ENCODE measurements at regions not wholly inside any gene's neighbourhood (a gene's known extent, or its start where the extent isn't known, plus 50 kb on each side); places are given as distances from the start of the nearest gene placed in this dataset.

DNA sequence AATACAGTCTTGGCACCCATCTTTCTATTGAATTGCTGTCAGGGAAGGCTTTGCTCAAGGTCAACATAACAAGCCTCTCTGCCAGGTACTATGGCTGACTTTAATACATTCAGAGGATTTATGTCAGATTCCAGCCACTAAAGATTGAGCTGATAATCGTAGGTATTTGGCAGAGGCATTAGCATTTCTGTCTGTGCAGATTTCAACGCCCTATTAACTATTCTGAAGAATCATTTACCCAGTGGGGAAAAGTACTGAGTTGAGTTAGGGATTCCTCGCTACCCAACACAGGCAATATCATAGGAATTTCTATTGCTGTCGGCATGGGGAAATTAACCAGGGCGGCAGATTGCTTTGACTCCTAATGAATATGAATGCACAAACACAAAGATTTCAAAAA, 233.7 kb upstream of the SPTLC3 start:
- Histone ChIP-seq H3K4me2 (ENCODE audit: control insufficient read depth, extremely low read depth, insufficient read depth, low read depth, low read length) (no peak overlapping the region), H3K27me3 (ENCODE audit: control insufficient read depth, extremely low read depth, insufficient read depth, low read length) (no peaks in the 10 kb centered on the region), H4K20me1 (ENCODE audit: control insufficient read depth, extremely low read depth, insufficient read depth, low read length) (no peaks in the 10 kb centered on the region), H3K79me2 (ENCODE audit: control insufficient read depth, insufficient read depth, low read length) (no peaks in the 10 kb centered on the region), H3K27ac (ENCODE audit: control insufficient read depth, insufficient read depth, low read length) (no peak overlapping the region), H3K4me3 (ENCODE audit: control insufficient read depth in 2 of 3, extremely low read depth in 1 of 3, insufficient read depth in 2 of 3, low read depth in 1 of 3, low read length in 3 of 3) (no peak overlapping the region), H3K4me1 (ENCODE audit: control insufficient read depth, extremely low read depth, insufficient read depth, low read length) (no peaks in the 10 kb centered on the region), H3K9me3 (ENCODE audit: control insufficient read depth, low read depth, low read length) (no peaks in the 10 kb centered on the region), H3K9ac (ENCODE audit: control insufficient read depth, extremely low read depth, insufficient read depth, low read length) (no peak overlapping the region), H2AFZ (ENCODE audit: control insufficient read depth, low read length) (no peak overlapping the region), H3K36me3 (ENCODE audit: control insufficient read depth in 2 of 2, extremely low read depth in 1 of 2, insufficient read depth in 2 of 2, low read length in 2 of 2) (no peaks in the 10 kb centered on the region), H3K9me1 (ENCODE audit: control insufficient read depth, extremely low read depth, insufficient read depth, low read length) (no peaks in the 10 kb centered on the region)
- FAIRE-seq (no peak), DNase-seq (ENCODE audit: low read depth, low spot score) (no peak)
- TF ChIP-seq, protein P1, sequence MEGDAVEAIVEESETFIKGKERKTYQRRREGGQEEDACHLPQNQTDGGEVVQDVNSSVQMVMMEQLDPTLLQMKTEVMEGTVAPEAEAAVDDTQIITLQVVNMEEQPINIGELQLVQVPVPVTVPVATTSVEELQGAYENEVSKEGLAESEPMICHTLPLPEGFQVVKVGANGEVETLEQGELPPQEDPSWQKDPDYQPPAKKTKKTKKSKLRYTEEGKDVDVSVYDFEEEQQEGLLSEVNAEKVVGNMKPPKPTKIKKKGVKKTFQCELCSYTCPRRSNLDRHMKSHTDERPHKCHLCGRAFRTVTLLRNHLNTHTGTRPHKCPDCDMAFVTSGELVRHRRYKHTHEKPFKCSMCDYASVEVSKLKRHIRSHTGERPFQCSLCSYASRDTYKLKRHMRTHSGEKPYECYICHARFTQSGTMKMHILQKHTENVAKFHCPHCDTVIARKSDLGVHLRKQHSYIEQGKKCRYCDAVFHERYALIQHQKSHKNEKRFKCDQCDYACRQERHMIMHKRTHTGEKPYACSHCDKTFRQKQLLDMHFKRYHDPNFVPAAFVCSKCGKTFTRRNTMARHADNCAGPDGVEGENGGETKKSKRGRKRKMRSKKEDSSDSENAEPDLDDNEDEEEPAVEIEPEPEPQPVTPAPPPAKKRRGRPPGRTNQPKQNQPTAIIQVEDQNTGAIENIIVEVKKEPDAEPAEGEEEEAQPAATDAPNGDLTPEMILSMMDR (optimal IDR thresholded peaks at IDR 0.05 in 1 of 3, IDR thresholded peaks at IDR 0.05 in 1 of 3, conservative IDR thresholded peaks at IDR 0.05 in 1 of 3; ENCODE audit: extremely low read depth in 1 of 3, insufficient read depth in 2 of 3, low read length in 3 of 3): no peak
- TF ChIP-seq EZH2 (IDR thresholded peaks at IDR 0.05; ENCODE audit: low read length): no peak
- dilution Hi-C loops (cut with MboI; ENCODE audit: extremely low pct_ligation_motif_present, low sequenced_read_pairs): no loop called here

DNA sequence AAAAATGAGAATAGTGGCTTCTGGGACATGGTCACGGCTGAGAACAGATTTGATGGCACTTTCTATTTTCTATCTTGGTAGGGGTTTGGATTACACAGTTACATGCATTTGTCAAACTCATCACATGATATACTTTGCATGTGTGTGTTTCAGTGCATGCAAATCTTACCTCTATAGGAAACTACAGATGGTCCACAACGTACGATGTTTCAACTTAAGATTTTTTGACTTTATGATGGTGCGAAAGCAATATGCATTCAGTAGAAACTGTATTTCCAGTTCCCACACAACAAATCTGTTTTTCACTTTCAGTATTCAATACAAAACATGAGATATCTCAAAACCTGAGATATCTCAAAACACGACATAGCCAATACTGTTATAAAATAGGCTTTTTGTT, 231.8 kb upstream of the SPTLC3 start:
- DNase-seq (ENCODE audit: low read depth, low spot score): no peak
- TF ChIP-seq, protein P1 (optimal IDR thresholded peaks at IDR 0.05 in 1 of 3, IDR thresholded peaks at IDR 0.05 in 1 of 3, conservative IDR thresholded peaks at IDR 0.05 in 1 of 3; ENCODE audit: extremely low read depth in 1 of 3, insufficient read depth in 2 of 3, low read length in 3 of 3): no peak
- no peak for TF ChIP-seq EZH2 (IDR thresholded peaks at IDR 0.05; ENCODE audit: low read length)
- Histone ChIP-seq H3K9me3 (ENCODE audit: control insufficient read depth, low read depth, low read length) (no peaks in the 10 kb centered on the region), H3K9ac (ENCODE audit: control insufficient read depth, extremely low read depth, insufficient read depth, low read length) (no peak overlapping the region), H3K79me2 (ENCODE audit: control insufficient read depth, insufficient read depth, low read length) (no peaks in the 10 kb centered on the region), H3K36me3 (ENCODE audit: control insufficient read depth in 2 of 2, extremely low read depth in 1 of 2, insufficient read depth in 2 of 2, low read length in 2 of 2) (no peaks in the 10 kb centered on the region), H3K27ac (ENCODE audit: control insufficient read depth, insufficient read depth, low read length) (no peak overlapping the region), H3K4me1 (ENCODE audit: control insufficient read depth, extremely low read depth, insufficient read depth, low read length) (no peaks in the 10 kb centered on the region), H3K27me3 (ENCODE audit: control insufficient read depth, extremely low read depth, insufficient read depth, low read length) (no peaks in the 10 kb centered on the region), H3K4me3 (ENCODE audit: control insufficient read depth in 2 of 3, extremely low read depth in 1 of 3, insufficient read depth in 2 of 3, low read depth in 1 of 3, low read length in 3 of 3) (no peak overlapping the region), H3K9me1 (ENCODE audit: control insufficient read depth, extremely low read depth, insufficient read depth, low read length) (no peaks in the 10 kb centered on the region), H3K4me2 (ENCODE audit: control insufficient read depth, extremely low read depth, insufficient read depth, low read depth, low read length) (no peak overlapping the region), H4K20me1 (ENCODE audit: control insufficient read depth, extremely low read depth, insufficient read depth, low read length) (no peaks in the 10 kb centered on the region), H2AFZ (ENCODE audit: control insufficient read depth, low read length) (no peak overlapping the region)
- dilution Hi-C loops (cut with MboI; ENCODE audit: extremely low pct_ligation_motif_present, low sequenced_read_pairs): no loop called here
- FAIRE-seq: no peak
